Activated naive CD8-positive, alpha-beta T cell treated with anti-CD3 and anti-CD28 coated beads, Interleukin-2, amount 50 U/mL, for 24 hours (primary cell): ENCODE measurements at regions not wholly inside any gene's neighbourhood (a gene's known extent, or its start where the extent isn't known, plus 50 kb on each side); places are given as distances from the start of the nearest gene placed in this dataset.

Experiments
- ATAC-seq: fragments of 150-1000 bp; cut with Tn5 transposase; one replicate; pipeline ENCODE4 v1.10.0; 2021
- DNase-seq: peaks from one replicate; pipeline ENCODE4 v3.0.0; 2021
- H3K27ac Mint-ChIP-seq: one replicate; pipeline ENCODE4 v1.8.0; 2021; ENCODE audit warnings: mild to moderate bottlenecking, mixed read lengths
- H3K27me3 Mint-ChIP-seq: one replicate; pipeline ENCODE4 v1.8.0; 2021; ENCODE audit warnings: mixed read lengths
- H3K36me3 Mint-ChIP-seq: one replicate; pipeline ENCODE4 v1.8.0; 2021; ENCODE audit warnings: low read depth, mixed read lengths
- H3K4me1 Mint-ChIP-seq: one replicate; pipeline ENCODE4 v1.8.0; 2021; ENCODE audit warnings: mixed read lengths
- H3K4me3 Mint-ChIP-seq: one replicate; pipeline ENCODE4 v1.8.0; 2021; ENCODE audit warnings: mild to moderate bottlenecking, moderate library complexity, mixed read lengths
- H3K9me3 Mint-ChIP-seq: one replicate; pipeline ENCODE4 v1.8.0; 2021; ENCODE audit warnings: mixed read lengths

DNA sequence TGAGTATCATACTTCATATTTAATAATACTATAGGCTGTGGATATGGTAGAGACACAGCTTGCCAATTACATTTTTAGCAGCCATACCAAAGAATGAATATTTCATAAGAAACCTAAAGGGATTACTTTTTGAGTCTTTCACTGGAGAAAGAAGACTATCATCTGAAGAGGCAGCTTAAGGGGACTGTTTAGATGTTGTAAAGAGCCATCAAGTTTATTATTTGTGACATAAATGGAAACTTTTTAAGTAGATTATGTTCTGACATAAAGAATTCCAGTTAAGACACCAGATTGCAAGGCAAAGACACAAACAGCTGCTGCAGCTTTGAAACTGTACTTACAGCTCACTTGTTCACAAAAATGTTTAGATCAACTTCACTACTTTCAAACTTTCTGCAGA is 429.4 kb downstream of the TFAP2A start:
- no peak for DNase-seq
- no peaks in the 10 kb centered on the region for H3K4me1 Mint-ChIP-seq
- no peak overlapping the region for H3K27ac Mint-ChIP-seq
- no peak overlapping the region for H3K4me3 Mint-ChIP-seq
- H3K27me3 Mint-ChIP-seq = no peaks in the 10 kb centered on the region
- H3K9me3 Mint-ChIP-seq = peaks cover 20% of the 10 kb centered on the region
- no peak for ATAC-seq
- no peaks in the 10 kb centered on the region for H3K36me3 Mint-ChIP-seq

DNA sequence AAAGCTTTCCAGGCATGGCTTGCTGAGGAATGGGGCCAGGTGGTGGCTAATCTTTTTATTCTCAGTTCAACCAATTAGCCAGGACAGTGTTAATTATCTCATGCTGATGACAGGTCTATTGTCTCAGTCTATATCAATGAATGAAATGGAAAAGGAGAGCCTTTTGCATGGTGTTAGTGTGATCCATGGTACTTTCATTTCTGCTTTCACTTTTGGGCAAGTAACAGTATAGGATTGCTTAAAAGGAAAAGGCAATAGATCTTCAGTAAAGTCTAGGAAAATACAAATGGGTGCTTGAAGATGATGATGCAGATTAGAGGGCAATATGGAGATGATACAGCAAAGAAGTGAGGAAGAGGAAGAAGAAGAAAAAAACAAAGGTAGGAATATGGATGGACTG is 430.3 kb downstream of the TFAP2A start:
- Mint-ChIP-seq H3K4me3 (no peak overlapping the region), H3K9me3 (peaks cover 14% of the 10 kb centered on the region), H3K27me3 (no peaks in the 10 kb centered on the region), H3K36me3 (no peaks in the 10 kb centered on the region), H3K4me1 (no peaks in the 10 kb centered on the region), H3K27ac (no peak overlapping the region)
- no peak for ATAC-seq
- no peak for DNase-seq

DNA sequence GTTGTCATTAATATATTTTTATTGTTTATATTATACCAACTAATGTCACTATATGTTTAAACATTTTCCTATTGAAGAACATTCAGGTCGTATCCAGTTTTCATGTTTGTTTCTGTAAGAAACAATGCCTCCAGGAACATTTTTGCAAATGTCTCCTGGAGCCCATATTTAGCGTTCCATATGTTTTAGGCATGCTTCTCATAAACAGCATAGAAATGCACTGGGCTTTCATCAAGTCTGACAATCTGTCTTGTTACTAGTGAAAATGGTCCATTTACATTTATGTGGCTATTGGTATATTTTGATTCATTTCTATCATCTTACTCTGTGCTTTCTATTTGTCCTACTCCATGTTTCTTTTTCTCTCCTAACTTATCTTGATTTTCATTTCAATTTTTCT is 431.7 kb downstream of the TFAP2A start:
- Mint-ChIP-seq H3K4me1 (no peaks in the 10 kb centered on the region), H3K4me3 (no peak overlapping the region)

DNA sequence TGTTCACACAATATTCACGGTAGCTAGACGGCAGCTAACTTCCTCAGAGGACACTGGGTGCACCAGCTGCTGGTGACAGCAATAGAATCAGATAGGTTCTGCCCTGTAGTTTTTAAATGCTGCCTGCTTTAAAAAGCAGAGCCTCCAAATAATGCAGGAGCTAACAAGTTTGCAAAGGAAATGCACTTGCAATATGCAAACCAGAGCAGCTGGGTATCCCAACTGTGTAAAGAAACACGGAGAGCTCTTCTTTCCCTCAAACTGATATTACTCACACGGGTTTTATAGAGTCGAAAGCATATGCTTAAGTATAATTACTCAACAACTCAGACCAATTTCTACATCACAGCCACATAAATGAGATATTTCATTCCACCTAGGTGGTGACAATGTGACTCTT is 432.7 kb downstream of the TFAP2A start:
- ATAC-seq (no peak), DNase-seq (no peak)
- no peaks in the 10 kb centered on the region for H3K27me3 Mint-ChIP-seq
- H3K9me3 Mint-ChIP-seq = peaks cover 9% of the 10 kb centered on the region
- H3K4me3 Mint-ChIP-seq = no peak overlapping the region
- H3K36me3 Mint-ChIP-seq = no peaks in the 10 kb centered on the region
- no peak overlapping the region for H3K27ac Mint-ChIP-seq
- H3K4me1 Mint-ChIP-seq = no peaks in the 10 kb centered on the region

More for the DNA sequence above, 431.7 kb downstream of the TFAP2A start:
- Mint-ChIP-seq H3K27me3 (no peaks in the 10 kb centered on the region), H3K27ac (no peak overlapping the region), H3K9me3 (peaks cover 9% of the 10 kb centered on the region), H3K36me3 (no peaks in the 10 kb centered on the region)
- DNase-seq = no peak
- no peak for ATAC-seq

DNA sequence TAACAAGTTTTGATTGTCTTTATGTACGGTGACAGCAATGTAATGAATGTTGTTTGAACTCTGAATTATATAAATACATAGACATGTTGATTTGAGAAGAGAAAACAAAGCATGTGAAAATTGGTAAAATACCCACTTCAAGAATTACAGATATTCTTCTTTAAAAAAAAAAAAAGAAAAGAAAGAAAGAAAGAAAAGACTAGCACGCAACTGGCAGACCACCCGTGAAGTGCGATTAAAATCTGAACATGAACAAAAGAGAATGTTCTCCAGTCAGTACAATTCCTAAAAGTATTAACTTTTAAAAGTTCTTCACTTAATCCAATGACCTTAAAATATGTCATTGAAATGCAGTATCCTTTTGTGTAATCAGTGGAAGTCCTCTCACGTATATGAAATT is 434.9 kb downstream of the TFAP2A start:
- Mint-ChIP-seq H3K27me3 (no peaks in the 10 kb centered on the region), H3K4me1 (no peaks in the 10 kb centered on the region), H3K4me3 (no peak overlapping the region), H3K27ac (no peak overlapping the region), H3K36me3 (no peaks in the 10 kb centered on the region), H3K9me3 (peaks cover 9% of the 10 kb centered on the region)
- ATAC-seq (no peak), DNase-seq (no peak)

DNA sequence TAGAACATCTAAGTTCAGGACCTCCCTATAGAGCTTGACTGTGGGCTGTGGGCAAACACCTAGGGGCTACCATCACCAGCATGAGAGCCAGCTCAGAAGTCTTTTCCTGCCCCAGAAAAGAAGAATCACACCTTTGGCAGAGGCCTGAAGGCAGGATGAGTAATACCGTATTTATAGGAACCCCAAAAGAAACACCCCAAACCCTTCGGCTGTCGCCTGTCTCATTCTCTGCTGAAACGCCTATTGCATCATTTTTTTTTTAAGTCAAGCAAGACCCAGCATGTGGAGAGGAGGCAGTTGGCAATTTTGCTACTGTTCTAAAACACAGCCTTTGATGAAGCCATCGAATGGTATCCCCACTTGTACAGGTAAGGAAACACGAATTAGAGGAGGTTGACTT is 436.4 kb downstream of the TFAP2A start:
- no peak overlapping the region for H3K27ac Mint-ChIP-seq
- no peaks in the 10 kb centered on the region for H3K27me3 Mint-ChIP-seq
- no peak overlapping the region for H3K4me3 Mint-ChIP-seq
- no peak for DNase-seq
- peaks cover 4% of the 10 kb centered on the region for H3K9me3 Mint-ChIP-seq
- ATAC-seq = no peak
- H3K36me3 Mint-ChIP-seq = no peaks in the 10 kb centered on the region
- no peaks in the 10 kb centered on the region for H3K4me1 Mint-ChIP-seq

DNA sequence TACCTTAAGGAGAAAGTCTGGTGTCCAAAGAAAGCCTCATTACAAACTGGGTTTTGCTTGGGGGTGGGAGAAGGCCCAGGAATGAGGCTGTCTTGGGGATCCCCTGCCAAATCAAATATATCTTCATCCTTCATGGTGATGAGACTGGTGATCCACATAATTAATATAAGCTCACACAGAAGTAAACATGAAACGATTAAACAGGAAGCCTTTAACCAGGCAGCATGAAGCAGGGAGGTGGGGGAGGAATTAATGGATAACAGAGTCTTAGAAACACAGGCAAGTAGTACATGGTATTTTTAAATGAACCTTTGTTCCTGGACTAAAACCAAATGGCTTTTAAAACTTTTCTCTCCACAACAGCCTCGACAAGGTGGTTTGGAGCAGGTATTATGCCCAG is 437.5 kb downstream of the TFAP2A start:
- no peak overlapping the region for H3K27ac Mint-ChIP-seq
- H3K4me3 Mint-ChIP-seq = no peak overlapping the region
- ATAC-seq (no peak), DNase-seq (no peak)
- H3K27me3 Mint-ChIP-seq = no peaks in the 10 kb centered on the region
- H3K36me3 Mint-ChIP-seq = no peaks in the 10 kb centered on the region
- peaks cover under 1% of the 10 kb centered on the region for H3K9me3 Mint-ChIP-seq
- H3K4me1 Mint-ChIP-seq = no peaks in the 10 kb centered on the region

DNA sequence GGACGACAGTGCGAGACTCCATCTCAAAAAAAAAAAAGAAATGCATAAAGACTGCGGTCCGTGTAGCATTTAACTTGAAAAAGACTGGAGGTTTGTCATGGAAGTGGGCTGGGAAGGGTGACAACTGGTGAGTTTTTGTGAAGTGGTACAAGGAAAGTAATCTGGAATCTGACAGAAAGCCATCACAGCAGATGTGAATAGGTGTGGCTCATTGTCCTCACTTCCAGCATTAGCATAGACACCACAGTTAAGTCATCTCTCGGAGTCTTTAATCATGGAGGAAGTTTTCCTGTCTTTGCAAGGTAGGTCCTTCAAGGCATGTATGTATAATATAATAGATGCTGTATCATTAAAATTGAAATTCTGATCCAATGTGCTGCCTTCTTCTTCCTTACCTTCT is 453.2 kb downstream of the TFAP2A start:
- no peak for ATAC-seq
- no peak overlapping the region for H3K4me3 Mint-ChIP-seq
- H3K27me3 Mint-ChIP-seq = no peaks in the 10 kb centered on the region
- no peak for DNase-seq
- no peaks in the 10 kb centered on the region for H3K36me3 Mint-ChIP-seq
- H3K9me3 Mint-ChIP-seq = peaks cover 13% of the 10 kb centered on the region
- H3K27ac Mint-ChIP-seq = no peak overlapping the region
- H3K4me1 Mint-ChIP-seq = no peaks in the 10 kb centered on the region

DNA sequence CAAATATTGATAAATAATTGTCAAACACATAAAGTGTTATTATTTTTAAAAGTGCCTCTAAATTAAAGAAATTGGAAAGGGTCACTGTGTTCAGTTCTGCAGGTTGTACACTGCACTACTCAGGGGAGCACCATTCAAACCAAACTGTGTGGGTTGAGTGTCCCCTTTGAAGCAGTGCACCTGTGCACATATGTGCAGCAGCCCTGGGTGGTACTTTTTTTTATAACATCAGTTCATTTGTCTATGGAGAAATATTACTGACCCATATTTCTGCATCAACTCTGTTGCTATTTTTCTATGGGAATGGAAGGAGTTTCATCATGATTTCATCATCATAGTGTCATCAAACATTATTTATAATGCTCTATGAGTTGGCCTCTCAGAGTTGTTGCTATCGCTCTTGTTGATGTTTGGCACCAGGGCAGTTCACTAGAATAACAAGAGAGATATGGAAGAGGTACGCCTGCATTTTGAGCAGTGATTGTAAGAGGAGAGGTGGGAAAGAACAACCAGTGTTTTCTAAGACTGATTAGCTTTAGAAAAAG is 457.6 kb downstream of the TFAP2A start:
- H3K36me3 Mint-ChIP-seq = no peaks in the 10 kb centered on the region
- H3K27ac Mint-ChIP-seq = no peak overlapping the region
- H3K4me3 Mint-ChIP-seq = no peak overlapping the region
- no peaks in the 10 kb centered on the region for H3K4me1 Mint-ChIP-seq
- H3K27me3 Mint-ChIP-seq = no peaks in the 10 kb centered on the region
- H3K9me3 Mint-ChIP-seq = peaks cover 20% of the 10 kb centered on the region
- DNase-seq (no peak), ATAC-seq (no peak)

DNA sequence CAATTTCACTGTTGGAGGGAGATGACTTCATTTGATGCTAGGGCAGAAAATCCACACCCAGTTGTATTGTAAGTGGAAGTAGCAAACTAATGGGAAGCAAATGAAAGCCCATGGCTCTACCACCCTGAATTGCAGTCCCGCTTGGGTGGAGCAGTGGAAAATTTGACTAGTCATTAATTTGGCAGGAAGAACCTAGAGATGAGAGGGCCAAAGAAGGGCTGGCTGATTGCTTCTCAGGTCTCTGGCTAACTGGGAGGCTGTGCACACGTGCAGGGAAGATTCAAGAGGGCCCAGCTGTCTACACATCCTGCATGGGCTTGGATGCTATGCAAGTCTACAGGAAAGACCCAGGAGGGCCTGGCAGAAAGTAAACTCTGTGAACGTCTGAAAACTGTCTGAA is 466.2 kb downstream of the TFAP2A start:
- no peak for ATAC-seq
- no peaks in the 10 kb centered on the region for H3K27me3 Mint-ChIP-seq
- H3K4me3 Mint-ChIP-seq = no peak overlapping the region
- H3K27ac Mint-ChIP-seq = no peak overlapping the region
- no peaks in the 10 kb centered on the region for H3K36me3 Mint-ChIP-seq
- DNase-seq = no peak
- peaks cover 5% of the 10 kb centered on the region for H3K9me3 Mint-ChIP-seq
- H3K4me1 Mint-ChIP-seq = no peaks in the 10 kb centered on the region

DNA sequence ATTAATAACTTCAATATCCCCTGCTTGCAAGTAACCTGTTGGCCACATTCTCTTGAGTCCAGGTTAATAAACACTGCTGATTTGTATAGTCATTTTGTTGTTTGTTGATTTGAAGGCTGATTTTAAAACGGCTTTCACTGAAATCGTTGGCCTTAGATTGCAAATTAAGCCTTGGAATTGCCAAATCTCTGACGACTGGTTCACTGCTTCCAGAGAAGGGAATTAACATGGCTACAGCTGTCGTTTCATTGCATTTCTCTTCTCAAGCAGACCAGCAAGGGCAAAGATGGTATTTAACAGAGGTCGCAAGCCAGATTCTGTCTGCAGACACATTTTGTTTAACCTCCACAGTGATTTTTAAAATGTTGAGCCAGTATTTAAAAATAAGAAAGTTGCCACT is 470.9 kb downstream of the TFAP2A start:
- Mint-ChIP-seq H3K9me3 (peaks cover 4% of the 10 kb centered on the region), H3K27me3 (no peaks in the 10 kb centered on the region), H3K4me1 (no peaks in the 10 kb centered on the region), H3K4me3 (no peak overlapping the region), H3K27ac (no peak overlapping the region), H3K36me3 (no peaks in the 10 kb centered on the region)
- DNase-seq = no peak
- no peak for ATAC-seq

DNA sequence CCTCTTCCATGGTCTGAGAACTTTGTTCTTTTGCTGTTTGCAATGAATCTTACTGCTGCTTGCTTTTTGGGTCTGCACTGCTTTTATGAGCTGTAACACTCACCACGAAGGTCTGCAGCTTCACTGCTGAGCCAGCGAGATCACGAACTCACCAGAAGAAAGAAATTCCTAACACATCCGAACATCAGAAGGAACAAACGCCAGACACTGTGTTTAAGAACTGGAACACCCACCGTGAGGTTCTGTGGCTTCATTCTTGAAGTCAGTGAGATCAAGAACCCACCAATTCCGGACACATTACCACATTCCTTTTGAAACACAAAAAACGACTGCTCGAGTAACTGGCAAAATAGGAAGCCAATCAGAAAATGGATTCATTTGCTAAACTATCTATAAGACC is 471.8 kb downstream of the TFAP2A start:
- H3K4me1 Mint-ChIP-seq = no peaks in the 10 kb centered on the region
- ATAC-seq = no peak

DNA sequence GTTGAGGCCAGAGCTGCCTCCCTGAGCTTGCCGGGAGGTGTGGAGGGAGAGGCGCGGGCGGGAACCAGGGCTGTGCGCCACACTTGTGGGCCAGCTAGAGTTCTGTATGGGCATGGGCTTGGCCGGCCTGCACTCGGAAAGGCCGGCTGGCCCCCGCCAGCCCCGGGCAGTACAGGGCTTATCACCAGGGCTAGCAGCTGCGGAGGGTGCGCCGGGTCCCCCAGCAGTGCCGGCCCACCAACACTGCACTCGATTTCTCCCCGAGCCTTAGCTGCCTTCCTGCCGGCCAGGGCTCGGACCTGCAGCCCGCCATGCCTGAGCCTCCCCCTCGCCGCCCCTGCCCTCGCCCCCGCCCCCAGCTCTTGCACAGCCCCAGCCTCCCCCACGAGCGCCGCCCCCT is 472.7 kb downstream of the TFAP2A start:
- peaks cover 4% of the 10 kb centered on the region for H3K9me3 Mint-ChIP-seq
- no peaks in the 10 kb centered on the region for H3K36me3 Mint-ChIP-seq
- H3K4me1 Mint-ChIP-seq = no peaks in the 10 kb centered on the region
- H3K4me3 Mint-ChIP-seq = no peak overlapping the region
- no peak for ATAC-seq
- no peak overlapping the region for H3K27ac Mint-ChIP-seq
- no peak for DNase-seq
- H3K27me3 Mint-ChIP-seq = no peaks in the 10 kb centered on the region

More for the DNA sequence above, 471.8 kb downstream of the TFAP2A start:
- no peak for DNase-seq
- Mint-ChIP-seq H3K27me3 (no peaks in the 10 kb centered on the region), H3K36me3 (no peaks in the 10 kb centered on the region), H3K9me3 (peaks cover 4% of the 10 kb centered on the region), H3K27ac (no peak overlapping the region), H3K4me3 (no peak overlapping the region)

DNA sequence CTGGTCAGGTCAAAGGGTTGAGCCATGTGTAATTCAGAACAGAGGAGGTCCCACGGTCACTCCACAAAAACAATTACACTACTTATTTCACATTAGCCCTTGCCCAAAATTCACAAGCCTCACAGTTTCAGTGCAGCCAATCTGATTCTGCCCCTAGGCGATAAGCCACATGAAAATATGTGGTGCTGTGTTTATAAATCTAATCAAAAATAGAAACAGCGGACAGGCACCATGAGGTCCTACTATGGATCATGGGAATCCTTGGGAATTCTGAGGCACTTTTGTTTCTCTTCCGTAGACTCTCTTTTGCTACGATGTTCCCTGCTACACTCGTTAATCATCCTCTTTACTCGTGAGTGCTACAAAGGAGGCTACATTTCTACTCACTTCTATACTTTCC is 476.1 kb downstream of the TFAP2A start:
- Mint-ChIP-seq H3K9me3 (peaks cover 4% of the 10 kb centered on the region), H3K27me3 (no peaks in the 10 kb centered on the region), H3K36me3 (no peaks in the 10 kb centered on the region), H3K4me3 (no peak overlapping the region), H3K27ac (no peak overlapping the region), H3K4me1 (no peaks in the 10 kb centered on the region)
- ATAC-seq (no peak), DNase-seq (no peak)

DNA sequence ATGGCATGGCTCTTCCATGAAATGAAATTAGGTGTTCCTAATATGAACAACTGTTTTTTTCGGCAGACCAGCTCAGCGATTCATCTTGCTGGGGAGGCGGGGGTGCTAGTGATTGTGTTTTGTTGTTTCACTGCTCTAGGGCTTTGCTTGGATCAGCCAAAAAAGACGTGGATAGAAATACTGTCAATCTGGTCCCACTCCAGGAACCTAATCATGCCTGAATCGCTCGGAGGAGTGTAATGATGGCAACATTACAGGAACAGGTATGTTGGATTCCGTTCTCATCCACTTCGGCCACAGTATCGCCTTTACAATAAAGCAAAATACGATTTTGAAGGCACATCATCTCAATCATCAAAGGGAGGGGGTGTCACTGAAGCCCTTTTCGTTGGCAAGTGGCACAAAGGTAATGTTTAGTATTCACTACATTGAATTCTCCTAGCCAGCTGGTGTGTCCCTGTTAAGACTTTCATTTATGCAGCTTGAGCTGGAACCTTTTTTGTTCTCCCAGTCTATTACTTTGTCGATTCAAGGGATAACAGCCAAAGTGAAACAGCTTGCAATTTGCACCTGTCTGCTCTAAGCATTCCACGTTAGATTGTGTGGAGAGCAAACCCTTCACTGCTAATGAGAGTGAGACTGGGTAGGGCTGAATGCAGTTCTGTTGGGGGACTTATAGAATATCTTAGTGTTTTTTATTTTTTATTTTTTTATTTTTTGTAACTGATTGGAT is 477.7 kb downstream of the TFAP2A start:
- H3K4me1 Mint-ChIP-seq = no peaks in the 10 kb centered on the region
- H3K9me3 Mint-ChIP-seq = peaks cover 4% of the 10 kb centered on the region
- DNase-seq (no peak), ATAC-seq (no peak)
- H3K36me3 Mint-ChIP-seq = no peaks in the 10 kb centered on the region
- H3K27me3 Mint-ChIP-seq = no peaks in the 10 kb centered on the region
- H3K27ac Mint-ChIP-seq = no peak overlapping the region
- H3K4me3 Mint-ChIP-seq = no peak overlapping the region

DNA sequence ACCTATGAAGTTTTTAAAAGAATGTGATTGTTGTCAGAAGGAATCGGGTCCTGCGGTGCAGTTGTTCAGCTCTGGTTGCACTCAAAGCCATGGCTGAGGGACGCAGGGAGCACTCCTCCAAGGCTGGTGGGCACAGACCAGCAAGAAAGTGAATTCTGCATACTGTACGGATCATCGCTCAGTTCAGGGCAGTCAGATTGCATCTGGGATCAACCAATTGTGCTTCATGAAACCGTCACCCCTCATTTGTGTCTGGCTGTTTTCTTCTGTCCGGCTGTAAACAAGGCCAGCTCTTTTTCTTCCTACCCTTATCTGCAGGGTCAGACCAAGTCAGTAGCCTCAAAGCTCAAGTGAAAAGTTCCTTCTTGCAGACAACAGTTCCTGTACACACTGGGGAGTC is 478.3 kb downstream of the TFAP2A start:
- no peak for DNase-seq
- Mint-ChIP-seq H3K9me3 (peaks cover 3% of the 10 kb centered on the region), H3K4me3 (no peak overlapping the region), H3K27me3 (no peaks in the 10 kb centered on the region), H3K27ac (no peak overlapping the region), H3K36me3 (no peaks in the 10 kb centered on the region), H3K4me1 (no peaks in the 10 kb centered on the region)
- ATAC-seq = no peak
